GM21825 (cell line): ENCODE measurements at regions not wholly inside any gene's neighbourhood (a gene's known extent, or its start where the extent isn't known, plus 50 kb on each side); places are given as distances from the start of the nearest gene placed in this dataset.
A peak's percentile ranks its signal among the peaks of the same experiment; 100 is the strongest.

Experiments used
- ATAC-seq: cut with Tn5 transposase; IDR thresholded peaks from one replicate; pipeline ENCODE4 v1.9.1; 2021; ENCODE audit warnings: mild to moderate bottlenecking, moderate library complexity; ENCODE audit not compliant: unreplicated experiment

DNA sequence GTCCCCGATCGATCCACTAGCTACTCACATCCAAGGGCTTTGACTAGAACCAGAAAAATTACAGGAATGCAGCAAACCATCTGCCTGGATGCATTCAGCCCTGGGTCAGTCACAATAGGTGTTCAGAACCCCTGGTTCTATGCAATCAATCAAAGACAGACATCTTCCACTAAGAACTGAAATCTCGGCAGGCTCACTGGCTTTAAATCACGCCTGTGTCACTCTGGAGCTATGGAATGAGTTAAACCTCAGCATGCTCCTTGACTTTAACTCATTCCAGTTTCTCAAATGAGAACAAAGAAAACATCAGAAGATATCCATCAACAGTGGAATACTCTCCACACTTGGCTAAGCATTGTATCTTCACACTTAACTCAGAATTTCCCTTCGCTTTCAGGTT lies 68.1 kb upstream of the SPTBN1 start:
- no peak for ATAC-seq

GRCh38 chr2:54392555-54393324 lies 63.4 kb upstream of the SPTBN1 start:
- ATAC-seq, result no peak

DNA sequence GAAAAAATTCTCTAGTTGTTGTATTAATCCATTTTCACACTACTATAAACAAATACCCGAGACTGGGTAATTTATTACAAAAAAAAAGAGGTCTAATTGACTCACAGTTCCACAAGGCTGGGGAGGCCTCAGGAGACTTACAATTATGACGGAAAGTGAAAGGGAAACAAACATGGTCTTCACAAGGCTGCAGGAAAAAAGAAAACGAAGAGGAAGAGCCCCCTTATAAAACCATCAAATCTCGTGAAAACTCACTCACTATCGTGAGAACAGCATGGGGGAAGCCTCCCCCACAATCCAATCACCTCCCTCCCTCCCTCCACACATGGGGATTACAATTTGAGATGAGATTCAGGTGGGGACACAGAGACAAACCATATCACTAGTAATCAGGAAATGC lies 61.7 kb upstream of the SPTBN1 start:
- ATAC-seq, result peak; percentile 75

DNA sequence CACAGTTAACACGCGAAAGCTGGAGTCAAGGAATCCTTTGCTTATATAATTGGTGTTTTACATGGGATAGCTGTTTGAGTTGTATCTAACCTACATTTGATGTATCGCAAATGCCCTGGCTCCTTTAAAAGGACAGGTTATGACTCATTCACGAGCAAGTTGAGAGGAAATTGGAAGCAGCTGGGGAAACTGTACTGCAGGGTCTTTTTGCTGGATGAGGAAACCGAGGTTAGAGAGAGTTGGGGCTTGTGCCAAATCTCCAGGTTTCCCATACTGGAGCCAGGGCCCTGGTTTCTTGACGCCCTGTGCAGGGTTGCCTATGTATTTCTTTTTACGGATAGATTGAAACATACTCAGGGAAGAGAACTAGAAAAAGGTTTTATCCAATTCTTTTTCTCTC lies 60.0 kb upstream of the SPTBN1 start:
- no peak for ATAC-seq

DNA sequence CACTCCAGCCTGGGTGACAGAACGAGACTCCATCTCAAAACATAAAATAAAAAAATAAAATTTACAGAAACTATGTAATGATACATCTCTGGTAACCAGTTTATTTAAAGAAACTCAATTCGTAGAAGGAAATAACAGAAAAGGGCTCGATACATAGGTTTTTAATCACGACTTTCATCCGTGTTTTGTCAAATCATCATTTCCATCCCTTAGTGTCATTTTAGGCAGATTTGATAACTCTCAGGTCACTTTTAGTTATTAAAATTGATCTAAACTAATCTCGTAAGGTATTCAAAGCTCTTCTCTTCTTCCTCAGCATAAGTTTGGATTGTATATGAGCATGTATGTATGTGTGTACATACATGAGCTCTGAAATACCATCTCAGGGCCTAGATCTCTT lies 59.3 kb upstream of the SPTBN1 start:
- no peak for ATAC-seq

DNA sequence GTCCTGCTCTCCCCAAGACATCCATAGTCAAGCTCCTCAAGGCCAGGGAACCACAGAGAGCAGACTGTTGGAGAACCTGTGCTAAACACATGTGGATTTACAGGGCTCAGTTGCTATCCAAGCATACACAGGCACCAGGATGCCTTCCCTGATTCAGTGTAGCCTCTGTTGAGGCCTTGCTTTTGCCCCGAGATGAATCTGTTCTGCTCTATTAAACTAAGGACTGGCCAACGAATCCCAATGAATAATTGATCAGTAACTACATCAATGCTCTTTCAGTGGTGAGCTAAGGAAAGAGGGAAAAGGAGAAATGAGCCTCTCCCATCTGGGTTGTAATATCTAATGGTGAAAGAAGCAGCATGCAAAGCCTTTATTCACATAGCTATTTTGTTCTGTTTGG lies 58.7 kb upstream of the SPTBN1 start:
- ATAC-seq, result no peak

DNA sequence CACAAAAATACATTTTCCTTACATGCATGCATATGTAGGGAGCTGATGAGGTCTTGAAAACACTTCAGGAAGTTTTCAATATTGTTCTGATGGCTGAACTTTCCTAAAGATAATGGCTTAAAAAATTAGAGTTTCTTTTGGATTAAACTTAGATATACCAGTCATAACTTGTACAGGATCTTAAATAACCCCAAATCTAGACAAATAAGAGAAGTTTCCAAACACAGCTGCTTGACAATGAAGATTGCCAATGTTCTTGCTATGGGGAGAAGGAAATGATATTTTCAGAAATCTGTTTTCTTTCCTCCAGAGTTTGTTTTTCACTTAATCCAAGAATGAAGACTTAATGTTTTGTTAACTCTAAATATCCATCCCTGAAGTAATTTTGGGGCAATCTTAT lies 54.6 kb upstream of the SPTBN1 start:
- ATAC-seq, result no peak

DNA sequence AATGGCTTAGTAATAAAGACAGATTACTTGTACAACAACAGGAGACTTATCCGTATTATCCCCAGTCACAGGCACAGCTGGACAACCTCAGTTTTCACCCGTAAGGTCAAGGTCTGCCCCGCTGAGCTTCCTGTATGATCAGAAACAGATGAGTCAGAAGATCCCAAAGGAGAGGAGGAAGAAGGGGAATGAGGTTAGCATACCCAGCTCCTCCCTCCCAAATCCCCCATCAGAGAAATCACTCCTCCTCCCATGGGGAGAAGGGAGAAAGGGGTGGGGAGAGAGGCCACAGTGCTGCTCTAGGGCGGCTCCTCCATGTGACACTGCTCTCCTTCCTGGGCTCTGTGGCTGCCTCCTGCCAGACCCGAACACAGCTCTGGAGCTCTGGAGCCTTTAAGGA lies 53.8 kb upstream of the SPTBN1 start:
- no peak for ATAC-seq

DNA sequence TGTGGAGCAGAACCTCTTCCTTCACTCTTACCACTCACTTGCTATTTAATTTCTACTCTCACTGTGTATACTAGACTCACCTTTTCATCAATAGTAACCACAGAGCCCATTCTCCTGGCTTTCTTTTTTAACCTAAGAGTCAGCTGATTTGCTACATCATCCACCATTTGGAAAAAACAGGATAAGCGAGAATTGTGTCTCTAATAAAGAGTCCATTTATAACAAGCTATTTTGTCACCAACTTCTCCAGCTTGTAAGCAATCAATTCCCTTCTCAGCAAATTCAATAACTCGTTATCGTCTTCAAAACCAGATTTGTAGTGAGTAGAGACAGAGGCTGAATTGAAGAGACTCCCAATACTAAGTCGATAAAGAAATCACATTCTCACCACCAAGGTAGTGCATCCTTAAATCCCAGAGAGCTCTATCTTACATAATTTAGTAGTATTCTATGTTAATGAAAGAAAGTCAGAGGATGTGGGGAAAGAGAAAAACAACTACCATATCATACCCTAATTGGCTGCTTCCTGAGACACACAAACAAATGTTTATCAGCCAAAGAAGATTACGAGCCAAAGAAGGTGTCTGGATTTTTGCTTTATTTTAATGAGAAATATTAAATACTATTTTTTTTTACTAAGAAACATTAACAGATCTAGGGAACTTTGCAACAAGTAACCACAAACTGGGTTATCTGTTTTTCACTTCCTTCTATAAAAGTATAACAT lies 52.5 kb upstream of the SPTBN1 start:
- ATAC-seq, result no peak

DNA sequence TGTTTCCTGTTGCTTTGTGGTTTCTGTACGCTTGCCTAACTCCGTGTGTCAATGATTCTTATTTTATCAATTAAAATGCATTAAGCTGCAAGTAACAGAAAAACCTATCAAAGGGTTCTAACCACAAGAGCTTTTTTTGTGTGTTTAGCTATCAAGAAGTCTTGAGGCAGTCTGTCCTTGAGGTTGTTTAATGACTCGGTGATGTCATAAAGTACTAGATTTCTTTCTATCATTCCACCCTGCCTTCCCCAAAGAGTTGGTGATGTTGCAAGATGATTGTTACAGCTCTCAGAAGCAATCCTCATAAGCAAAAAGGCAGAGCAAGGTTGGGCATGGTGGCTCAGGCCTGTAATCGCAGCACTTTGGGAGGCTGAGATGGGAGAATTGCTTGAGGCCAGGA lies 51.9 kb upstream of the SPTBN1 start:
- ATAC-seq, result no peak

- no peak for ATAC-seq
Observed at GRCh38 chr2:54406031-54406430, 50.1 kb upstream of the SPTBN1 start.
